GM18870 (cell line): ENCODE measurements at regions not wholly inside any gene's neighbourhood (a gene's known extent, or its start where the extent isn't known, plus 50 kb on each side); places are given as distances from the start of the nearest gene placed in this dataset.
"Not testable (repeated sequence)": the region's sequence is repeated elsewhere in the genome, so short reads cannot be mapped to it uniquely, and the experiment has no call there.

Source experiments
- ATAC-seq: cut with Tn5 transposase; IDR thresholded peaks from one replicate; pipeline ENCODE4 v1.9.1; 2021; ENCODE audit warnings: moderate library complexity; ENCODE audit not compliant: unreplicated experiment

DNA sequence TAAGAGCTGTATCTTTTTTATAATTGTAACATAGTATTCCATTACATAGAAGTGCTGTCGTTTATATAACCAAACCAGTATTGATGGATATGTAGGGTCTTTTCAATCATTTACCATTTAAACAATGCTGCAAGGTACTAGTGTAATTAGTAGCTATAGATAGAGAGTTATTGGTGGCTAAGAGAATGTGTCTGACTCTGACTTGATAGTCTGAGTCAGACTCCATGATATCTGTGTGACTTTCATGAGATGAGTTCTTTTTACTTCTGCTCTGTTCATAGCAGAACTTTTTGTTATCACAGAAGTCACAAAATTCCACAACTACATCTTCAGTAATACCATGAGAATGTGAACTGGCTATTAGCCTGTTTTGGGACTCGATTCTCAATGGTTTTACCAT is 150.6 kb downstream of the FHIP1A start:
- no peak for ATAC-seq

DNA sequence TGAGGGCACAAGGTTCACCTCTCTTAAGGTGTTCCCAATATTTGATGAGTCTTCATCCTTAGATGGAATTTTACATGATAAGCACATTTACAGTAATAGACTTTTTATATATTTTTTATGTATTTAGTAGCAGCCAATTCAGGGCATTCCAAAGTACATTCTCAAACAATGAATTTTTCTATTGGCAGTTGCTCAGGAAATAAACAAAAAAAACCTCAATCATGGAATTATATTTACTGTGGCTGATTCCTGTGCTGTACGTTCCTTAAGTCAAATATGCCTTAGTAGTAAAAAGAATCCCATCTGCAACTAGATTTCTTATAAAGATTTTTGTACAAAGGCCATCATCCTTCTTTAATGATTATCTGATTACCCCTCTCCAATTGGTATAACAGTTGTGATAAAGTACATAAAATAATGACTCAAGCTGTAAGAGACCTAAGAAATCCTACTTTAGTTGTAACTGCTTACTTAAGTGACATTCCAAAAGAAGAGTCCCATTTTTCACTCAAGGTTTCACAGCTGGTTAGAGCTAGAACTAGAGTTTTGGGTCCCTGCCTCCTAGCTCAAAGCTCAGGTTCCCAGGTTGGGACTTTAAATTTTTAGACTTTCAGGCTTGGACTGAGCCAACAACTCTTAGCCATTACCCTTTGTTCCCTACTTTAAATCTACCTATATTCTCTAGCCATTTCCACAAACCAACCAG is 152.7 kb downstream of the FHIP1A start:
- ATAC-seq: no peak

DNA sequence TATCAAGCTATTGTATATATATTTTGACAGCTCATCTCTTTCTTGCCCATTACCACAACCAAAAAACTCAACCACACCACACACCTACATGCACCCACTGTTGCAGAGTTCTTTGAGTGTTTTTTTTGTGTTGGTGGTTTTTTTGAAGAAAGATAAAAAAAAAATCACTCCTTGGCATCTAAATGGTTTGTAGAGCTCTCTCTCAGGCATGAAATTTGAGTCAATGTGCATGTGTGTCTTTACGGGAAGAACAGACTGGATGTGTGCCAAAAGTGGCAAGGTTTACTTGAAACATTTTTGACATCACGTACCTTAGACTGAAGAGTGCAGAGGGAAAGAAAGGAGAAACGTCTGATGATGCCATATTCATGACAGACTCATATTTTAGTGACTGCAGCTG is 154.2 kb downstream of the FHIP1A start:
- ATAC-seq: no peak

DNA sequence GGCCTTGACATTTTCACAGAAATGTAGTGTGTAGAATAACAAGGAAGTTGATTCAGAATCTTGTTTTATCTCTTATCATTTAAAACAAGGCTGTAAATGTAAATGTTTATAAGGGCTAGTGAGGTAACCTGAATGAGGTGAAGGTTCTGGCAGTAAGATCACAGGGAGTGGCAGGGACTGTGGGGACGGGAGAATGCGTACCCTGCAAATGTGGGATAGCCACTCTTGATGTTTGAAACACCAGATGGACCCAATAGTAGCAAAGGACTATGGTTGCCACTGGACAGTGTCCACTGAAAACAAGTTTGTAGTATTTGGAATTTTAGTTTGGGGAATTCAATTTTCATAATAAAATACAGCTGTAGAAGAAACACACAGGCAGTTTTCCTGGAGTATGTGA is 155.3 kb downstream of the FHIP1A start:
- no peak for ATAC-seq

DNA sequence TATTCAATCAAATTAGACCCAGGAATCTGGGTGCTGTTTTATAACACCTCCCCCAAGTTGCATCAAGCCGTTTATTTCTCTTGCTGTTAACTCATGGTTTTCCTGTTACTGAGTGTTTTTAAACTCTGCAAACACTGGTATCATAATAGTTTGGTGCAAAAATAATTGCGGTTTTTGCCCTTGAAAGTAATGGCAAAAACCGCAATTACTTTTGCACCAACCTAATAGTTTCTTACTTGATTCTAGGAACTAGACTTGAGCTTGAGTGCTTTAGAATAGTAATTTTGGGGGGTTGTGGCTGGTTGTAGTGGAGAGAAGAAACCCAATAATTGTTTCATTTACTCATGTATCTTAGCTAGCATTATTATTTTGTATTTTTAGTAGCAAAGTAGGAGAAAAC is 156.6 kb downstream of the FHIP1A start:
- ATAC-seq: no peak

DNA sequence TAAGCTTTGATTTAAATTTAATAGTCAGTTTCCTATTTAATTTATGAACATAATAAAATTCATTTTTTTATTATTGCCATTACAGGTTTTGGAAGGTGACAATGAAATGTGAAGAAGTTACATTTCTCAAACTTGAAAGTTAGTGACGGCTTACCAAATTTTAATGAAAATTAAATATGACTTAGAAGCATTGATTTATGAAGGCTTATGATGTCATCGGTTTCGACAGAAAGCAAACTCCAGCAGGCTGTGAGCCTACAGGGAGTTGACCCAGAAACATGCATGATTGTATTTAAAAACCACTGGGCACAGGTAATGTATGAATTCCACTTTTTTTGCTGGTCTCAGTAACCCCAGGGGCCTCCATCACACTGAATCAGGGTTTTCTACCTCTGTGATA is 157.1 kb downstream of the FHIP1A start:
- no peak for ATAC-seq

DNA sequence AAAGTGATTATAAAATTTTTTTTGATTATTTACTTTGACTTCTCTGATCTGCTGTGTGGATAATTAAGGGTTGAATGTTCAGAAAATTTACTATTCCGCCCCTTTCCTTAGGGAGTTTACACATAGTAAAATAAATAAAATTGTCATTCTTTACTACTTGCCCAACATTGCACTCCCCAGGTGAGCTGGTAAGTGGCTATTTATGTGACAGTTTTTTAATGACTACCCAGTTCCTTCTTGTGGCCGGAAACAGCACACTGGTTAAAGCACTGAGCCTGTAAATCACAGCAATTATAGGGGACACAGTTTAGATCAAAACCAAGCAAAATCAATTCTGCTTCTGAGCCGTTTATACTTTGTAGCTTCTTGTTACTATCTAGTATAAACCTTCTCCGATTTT is 158.1 kb downstream of the FHIP1A start:
- peak; percentile 68 for ATAC-seq

DNA sequence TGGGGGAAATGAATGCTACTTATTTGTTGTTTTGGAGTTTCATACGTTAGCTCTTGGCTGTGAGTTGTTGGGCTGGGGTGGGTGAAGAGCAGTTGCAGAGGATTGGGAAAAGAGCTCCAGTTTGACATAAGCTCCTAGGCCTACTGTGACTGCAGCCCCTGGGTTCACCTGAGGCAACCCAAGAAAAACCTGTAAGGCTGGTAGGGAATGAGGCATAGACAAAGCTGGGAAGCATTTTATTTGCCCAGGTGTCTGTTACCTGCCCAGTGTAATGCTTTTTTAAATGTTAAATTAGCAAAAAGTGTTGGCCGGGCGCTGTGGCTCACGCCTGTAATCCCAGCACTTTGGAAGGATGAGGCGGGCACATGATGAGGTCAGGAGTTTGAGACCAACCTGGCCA is 160.0 kb downstream of the FHIP1A start:
- ATAC-seq: no peak

DNA sequence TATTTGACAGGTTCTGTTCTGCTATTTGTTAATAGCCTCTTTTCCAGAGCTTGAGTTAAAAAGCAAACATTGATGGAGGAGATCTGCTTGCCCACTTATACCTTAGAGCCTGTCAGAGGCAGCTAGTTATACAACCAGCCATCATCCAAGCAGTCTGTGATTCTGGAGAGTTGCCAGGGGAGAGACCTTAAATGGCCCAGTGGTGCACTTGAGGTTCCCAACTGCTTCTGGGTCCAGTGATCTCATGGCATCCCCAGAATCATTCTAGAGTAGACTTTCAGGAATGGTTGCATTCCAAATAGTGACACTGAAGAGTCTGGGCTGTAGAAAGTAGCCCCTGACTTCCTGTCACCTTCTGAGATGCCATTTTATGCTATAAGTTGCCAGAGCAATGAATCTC is 160.7 kb downstream of the FHIP1A start:
- no peak for ATAC-seq

DNA sequence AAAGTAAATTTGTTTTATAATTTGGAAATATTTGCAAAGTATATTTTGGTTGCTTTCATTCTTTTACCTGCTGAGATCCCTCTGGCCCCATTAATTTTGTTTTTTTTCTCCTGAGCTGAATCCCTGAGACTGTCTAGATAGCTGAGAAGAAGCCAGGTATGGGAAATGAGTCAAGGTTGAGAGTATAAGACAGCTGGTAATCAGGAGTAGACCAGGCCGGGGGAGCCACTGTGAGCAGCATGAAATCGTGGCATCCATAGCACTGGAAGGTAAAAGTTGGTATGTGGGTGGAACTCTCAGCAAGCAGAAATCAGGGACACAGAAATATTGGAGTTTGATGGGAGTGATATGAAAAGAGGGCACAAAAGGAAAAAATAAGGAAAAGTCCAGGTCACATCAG is 164.5 kb downstream of the FHIP1A start:
- no peak for ATAC-seq

DNA sequence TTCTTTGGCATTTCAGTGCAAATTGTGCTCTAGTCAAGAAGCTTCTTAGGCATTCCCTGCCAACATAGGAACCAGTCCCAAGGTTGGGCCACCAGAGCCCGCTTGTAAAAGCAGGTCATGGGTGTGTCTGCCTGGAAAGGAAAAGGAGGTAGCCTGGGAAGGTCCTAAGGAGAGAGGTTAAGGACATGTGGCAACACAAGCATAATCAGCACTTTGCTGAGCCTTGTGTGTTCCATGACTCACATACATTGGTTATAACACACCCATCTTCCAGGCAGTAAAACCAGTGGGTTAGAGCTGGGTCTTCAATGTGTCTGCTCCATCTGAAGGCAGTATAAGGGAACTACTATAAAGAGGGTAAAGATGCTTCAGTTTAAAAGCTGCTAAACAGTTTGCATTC is 165.0 kb downstream of the FHIP1A start:
- ATAC-seq: no peak

DNA sequence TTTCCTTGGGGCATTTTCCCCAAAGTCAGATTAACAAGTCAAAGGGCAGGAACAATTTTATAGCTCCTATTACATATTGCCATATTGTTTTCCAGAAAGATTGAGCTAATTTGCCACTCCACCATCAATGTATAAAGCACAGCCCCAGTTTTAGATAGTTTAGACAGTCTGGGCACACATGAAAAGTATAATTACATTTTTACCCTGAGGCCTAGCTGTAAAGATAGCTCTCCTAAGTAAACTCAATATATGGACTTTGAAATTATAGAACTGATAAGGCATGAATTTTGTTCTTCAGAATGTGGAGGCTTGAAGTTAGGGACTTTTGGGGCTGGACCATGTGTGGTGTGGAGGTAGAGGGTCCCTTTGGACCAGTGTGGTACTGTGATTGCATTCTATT is 166.0 kb downstream of the FHIP1A start:
- ATAC-seq: no peak

DNA sequence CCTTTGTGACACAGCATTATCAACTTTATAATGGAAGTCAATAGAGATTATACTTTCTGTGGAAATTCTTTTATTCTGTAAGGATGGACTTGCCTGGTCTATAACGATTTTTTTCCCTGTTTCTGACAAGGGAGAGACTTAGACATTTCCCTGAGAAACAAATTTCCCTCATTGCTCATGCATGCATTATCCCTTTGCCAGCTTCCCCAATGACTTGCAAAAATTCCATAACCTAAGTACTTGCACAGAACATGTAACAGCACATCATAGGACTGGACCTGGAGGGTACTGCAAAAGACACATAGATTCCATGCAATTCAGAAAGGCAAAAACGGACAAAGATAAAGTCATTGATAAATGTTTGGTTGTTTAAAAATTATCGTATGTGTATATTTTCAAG is 166.7 kb downstream of the FHIP1A start:
- no peak for ATAC-seq

DNA sequence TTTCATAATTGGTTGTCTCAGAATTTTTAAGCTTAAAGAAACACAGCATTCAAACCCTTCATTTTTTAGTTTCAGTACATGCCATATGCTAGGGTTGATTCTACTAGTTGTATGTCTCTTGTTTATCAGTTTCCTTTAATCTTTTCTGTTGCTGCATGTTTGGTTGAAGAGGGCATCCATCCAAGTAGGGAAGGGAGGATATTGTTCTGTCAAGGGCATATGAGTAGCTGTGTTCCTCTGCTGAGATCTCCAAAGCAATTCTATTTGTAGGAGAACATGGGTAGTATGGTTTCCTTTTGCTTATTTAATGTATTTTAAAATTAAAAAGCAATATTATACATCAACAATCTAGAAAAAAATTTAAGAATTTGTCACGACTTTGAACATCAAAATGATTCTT is 167.7 kb downstream of the FHIP1A start:
- no peak for ATAC-seq

DNA sequence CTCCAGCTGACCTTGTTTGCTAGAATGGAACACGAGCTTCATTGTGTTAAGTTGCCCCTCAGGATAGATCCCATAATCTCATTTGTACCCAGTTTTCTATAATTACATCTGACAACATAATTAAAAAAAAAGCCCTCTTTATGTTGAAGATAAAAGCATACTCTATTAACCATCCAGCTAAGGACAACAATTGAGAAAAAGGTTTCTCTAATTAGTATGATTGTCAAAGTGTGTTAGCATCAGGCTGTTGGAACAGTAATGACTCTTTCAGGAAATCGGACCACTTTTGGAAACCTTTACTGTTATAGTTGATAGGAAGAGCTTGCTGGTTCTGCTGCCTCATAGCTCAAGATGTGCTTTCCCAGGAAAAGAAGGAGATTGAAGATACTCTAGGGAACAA is 172.6 kb downstream of the FHIP1A start:
- no peak for ATAC-seq

DNA sequence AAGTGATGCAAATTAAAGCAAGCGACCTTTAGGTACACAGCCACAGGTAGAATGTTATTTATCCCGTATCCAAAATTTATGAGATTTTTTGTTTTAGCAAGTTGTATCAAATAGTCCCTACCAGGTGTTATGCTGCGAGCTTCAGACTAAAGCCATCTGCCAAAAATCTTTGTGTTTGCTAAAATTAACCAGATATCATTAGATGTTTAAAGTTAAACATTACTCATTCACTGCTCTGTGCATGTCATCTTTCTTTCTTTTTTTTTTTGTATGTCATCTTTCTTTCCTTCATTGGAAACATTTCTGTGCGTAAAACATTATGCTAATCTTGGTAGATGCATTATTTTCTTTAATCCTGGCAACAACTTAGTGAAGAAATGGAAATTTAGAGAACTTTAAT is 173.1 kb downstream of the FHIP1A start:
- ATAC-seq: no peak

DNA sequence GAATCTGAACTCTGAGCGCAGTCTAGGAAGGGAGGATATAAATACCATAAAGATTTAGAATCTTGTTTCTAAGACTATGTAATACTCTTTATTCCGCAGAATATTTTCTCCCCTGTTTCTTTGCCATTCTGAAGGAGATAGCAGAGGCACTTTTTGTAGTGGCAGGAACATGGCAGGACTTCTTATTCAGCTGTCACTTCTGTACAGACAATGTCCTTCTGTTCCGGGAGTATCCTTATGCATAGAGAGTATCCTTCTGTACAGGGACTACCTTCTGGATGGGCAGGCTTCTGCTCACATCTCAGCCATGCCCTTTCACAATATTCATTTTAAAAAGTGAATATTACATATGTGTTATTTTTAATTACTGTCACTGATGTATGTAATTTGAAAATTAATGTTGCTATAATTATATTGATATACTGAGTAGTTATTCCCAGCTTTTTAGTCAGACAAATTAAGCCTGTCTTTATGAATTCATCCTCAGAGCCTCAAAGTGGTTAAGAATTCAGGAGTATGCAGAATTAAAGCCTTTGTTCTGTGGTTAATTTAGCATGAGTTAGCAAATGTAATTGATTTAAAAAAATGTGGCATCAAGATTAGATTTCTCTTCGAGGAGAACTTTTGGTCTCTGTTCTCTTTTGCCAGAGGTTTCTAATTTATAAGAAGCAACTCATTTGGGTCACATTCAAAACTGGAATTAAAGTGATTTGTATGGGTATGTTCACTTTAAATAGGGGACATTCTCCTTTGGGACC is 174.4 kb downstream of the FHIP1A start:
- no peak for ATAC-seq

DNA sequence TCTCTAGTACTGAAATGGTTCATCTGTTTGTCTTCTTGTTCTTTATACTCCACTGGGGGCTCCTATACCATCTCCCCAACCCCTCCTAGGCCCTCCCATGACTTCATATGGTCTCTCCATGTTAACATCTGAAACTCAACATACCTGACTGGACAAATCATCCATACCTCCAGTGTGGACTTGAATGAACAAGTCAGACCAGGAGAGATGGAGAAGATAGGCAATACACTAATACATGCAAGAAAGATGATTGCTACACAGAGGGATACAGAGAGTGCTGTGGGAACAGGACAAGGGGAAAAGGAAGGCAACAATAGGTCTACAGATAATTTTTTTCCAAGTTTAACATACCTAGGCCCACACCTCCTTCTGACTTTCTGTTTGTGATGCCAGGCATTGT is 175.1 kb downstream of the FHIP1A start:
- ATAC-seq: no peak

DNA sequence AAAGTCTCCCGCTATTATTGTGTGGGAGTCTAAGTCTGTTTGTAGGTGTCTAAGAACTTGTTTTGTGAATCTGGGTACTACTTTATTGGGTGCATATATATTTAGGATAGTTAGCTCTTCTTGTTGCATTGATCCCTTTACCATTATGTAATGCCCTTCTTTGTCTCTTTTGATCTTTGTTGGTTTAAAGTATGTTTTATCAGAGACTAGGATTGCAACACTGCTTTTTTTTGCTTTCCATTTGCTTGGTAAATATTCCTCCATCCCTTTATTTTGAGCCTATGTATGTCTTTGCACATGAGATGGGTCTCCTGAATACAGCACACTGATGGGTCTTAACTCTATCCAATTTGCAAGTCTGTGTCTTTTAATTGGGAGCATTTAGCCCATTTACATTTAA is 165.2 kb downstream of the GATB start:
- ATAC-seq: not testable (repeated sequence)

DNA sequence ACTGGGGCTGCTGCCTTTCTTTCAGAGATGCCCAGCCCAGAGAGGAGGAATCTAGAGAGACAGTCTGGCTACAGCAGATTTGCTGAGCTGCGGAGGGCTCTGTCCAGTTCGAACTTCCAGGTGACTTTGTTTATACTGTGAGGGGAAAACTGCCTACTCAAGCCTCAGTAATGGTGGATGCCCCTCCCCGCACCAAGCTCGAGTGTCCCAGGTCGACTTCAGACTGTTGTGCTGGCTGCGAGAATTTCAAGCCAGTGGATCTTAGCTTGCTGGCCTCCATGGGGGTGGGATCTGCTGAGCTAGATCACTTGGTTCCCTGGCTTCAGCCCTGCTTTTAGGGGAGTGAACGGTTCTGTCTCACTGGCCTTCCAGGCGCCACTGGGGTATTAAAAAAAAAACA is 163.1 kb downstream of the GATB start:
- not testable (repeated sequence) for ATAC-seq

DNA sequence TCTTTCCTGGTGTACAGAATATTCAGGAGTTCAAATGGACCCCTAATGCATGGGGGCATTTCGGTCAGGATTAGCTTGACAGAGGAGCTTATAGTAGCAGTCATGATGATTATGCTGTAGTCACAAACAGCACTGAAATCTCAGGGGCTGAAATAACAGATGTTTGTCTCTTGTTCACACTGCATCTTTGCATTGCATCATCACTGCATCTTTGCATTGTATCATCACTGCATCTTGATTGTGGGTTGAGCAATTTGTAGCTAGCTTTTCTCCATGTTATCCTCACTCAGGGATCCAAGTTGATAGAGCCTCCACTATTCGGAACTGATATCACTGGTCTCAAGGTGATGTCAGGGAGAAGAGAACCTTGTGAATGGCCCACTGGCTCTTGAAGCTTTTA is 160.9 kb downstream of the GATB start:
- ATAC-seq: no peak

DNA sequence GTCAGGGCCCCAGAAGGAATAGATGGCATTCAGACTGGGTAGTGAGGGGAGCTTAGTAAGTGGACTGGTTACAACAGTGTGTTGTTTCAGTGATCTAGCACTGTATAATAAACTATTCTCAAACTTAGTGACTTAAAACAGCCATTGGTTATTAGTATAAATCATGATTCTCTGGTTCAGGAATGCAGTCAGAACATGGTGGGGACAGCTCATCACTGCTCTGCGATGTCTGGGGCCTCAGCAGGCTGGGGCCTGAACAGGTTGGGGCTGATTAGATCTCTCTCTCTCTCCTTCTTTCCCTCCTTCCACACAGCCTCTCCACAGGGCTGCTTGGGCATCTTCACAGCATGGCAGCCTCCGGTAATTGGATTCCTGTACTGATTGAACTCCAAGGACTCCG is 160.4 kb downstream of the GATB start:
- ATAC-seq: no peak

DNA sequence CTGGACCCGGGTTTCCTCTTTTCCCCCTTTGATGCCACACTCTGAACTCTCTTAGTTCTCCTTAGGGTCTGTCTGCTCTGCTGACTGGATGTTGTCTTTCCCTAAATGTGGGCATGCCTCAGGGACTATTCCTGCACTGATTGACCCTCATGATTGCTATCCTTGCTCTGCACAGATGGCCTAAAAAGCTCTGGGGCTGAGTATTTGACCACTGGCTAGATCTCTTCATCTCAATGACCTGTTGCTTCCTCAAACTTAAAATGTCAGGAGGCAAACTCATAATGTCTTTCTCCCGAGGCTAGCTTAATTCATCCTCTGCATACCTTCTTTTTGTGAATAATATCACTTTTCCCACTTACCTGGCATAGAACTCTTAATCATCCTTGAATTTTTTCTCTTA is 157.4 kb downstream of the GATB start:
- ATAC-seq: no peak
